ENCODE measurements at regions not wholly inside any gene's neighbourhood (a gene's known extent, or its start where the extent isn't known, plus 50 kb on each side); places are given as distances from the start of the nearest gene placed in this dataset.

- Histone ChIP-seq H3K27me3 (ENCODE audit: insufficient read depth, low read length) (no peaks in the 10 kb centered on the region), H2BK15ac (ENCODE audit: low read depth, low read length) (no peak overlapping the region), H2BK5ac (ENCODE audit: insufficient read length, low read length) (no peak overlapping the region), H2BK20ac (ENCODE audit: low read depth, low read length, poor library complexity, severe bottlenecking) (no peak overlapping the region), H3K9ac (ENCODE audit: extremely low read depth, insufficient read length, low read length) (no peak overlapping the region), H3K9me3 (ENCODE audit: control insufficient read depth, low read depth, low read length) (no peaks in the 10 kb centered on the region), H4K5ac (ENCODE audit: insufficient read length, low read depth, low read length) (no peak overlapping the region), H3K27ac (ENCODE audit: insufficient read length, low read depth, low read length) (no peak overlapping the region), H4K8ac (replicated peaks; ENCODE audit: insufficient read length, low read depth, low read length) (no peak overlapping the region), H2AFZ (ENCODE audit: low read length) (no peak overlapping the region), H4K20me1 (ENCODE audit: control insufficient read depth, insufficient read depth, insufficient read length) (no peaks in the 10 kb centered on the region), H2AK5ac (ENCODE audit: insufficient read length, low read length) (no peak overlapping the region), H3K4ac (ENCODE audit: low read depth, low read length) (no peak overlapping the region), H3K4me1 (ENCODE audit: insufficient read depth, low read length) (no peaks in the 10 kb centered on the region), H2BK12ac (ENCODE audit: insufficient read length, low read depth, low read length) (no peak overlapping the region), H3K18ac (ENCODE audit: insufficient read length, low read depth, low read length) (no peak overlapping the region), H3K23ac (ENCODE audit: insufficient read length, low read depth, low read length) (no peak overlapping the region), H3K4me2 (ENCODE audit: insufficient read depth, insufficient read length, low read length) (no peak overlapping the region), H3K79me1 (ENCODE audit: insufficient read depth, low read depth, low read length, poor library complexity, severe bottlenecking) (no peaks in the 10 kb centered on the region), H2BK120ac (ENCODE audit: low read depth, low read length, poor library complexity, severe bottlenecking) (no peak overlapping the region), H3K14ac (ENCODE audit: insufficient read depth, low read length) (no peak overlapping the region), H3K79me2 (ENCODE audit: insufficient read depth, low read length) (no peaks in the 10 kb centered on the region), H4K91ac (ENCODE audit: insufficient read length, low read depth, low read length) (no peak overlapping the region), H3T11ph (ENCODE audit: low read length) (no peak overlapping the region), H3K23me2 (ENCODE audit: insufficient read length, low read depth, low read length, poor library complexity, severe bottlenecking) (no peaks in the 10 kb centered on the region), H3K56ac (ENCODE audit: insufficient read length, low read depth, low read length) (no peak overlapping the region)
- TF ChIP-seq CTCF (conservative IDR thresholded peaks at IDR 0.05) = no peak
- WGBS (ENCODE audit: extremely low coverage, insufficient read length, low lambda C conversion rate) = no CpG with 5 or more reads among the region's 5 CpGs
- Mint-ChIP-seq H3K4me3 (no peak overlapping the region), H3K4me1 (no peaks in the 10 kb centered on the region), H3K9me3 (peaks cover 4 to 9% of the 10 kb centered on the region in 2 experiments; a peak in 3 of 5 replicates), H3K27ac (no peak overlapping the region), H3K27me3 (ENCODE audit: low read depth) (peaks cover 9% of the 10 kb centered on the region), H3K36me3 (ENCODE audit: insufficient read depth in 1 of 3, low read depth in 3 of 3) (no peaks in the 10 kb centered on the region; a peak in 1 of 7 replicates)
- no peak for DNase-seq
These were observed 125.1 kb downstream of the MED10 start for GRCh38 chr5:6253281-6253680.
